Right ventricle myocardium inferior (tissue), 1 donor: ENCODE measurements at regions not wholly inside any gene's neighbourhood (a gene's known extent, or its start where the extent isn't known, plus 50 kb on each side); places are given as distances from the start of the nearest gene placed in this dataset.

Experiments used
- ATAC-seq: fragments of 200-7000 bp; cut with Tn5 transposase; one replicate; pipeline ENCODE4 v1.9.1; 2020; ENCODE audit warnings: mild to moderate bottlenecking, moderate library complexity
- DNase-seq: peaks from one replicate; pipeline ENCODE4 v3.0.0; 2021; ENCODE audit errors: missing footprints
- intact Hi-C: fragments of 100-400 bp; cut with DNase I; formaldehyde crosslinking; loops from one replicate; pipeline ENCODE4 v1.11.0; 2022
- donor health status: DM: no; HTN: yes; CAD: no; lungs with severe emphysema.

DNA sequence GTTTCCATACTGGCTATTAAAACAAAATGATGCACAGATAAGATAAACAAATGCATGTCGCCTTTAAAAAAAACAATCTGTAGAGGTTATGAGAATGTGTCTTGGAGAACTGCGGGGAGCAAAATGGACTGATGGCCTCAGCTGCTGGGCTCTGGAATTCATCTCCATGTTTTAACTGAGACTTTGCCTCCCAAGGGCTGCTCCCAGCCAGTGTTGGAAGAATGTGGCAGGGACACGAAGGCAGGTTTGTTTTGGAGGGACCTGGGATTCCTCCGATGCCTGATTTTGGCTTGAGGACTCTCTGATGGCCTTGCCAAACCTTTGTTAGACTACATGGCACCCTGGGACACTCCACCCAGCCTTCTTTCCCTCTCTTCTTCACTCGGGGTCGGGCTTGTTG, 83.5 kb upstream of the AP1S2 start:
- intact Hi-C loops = no loop called here
- DNase-seq = no peak
- no peak for ATAC-seq

DNA sequence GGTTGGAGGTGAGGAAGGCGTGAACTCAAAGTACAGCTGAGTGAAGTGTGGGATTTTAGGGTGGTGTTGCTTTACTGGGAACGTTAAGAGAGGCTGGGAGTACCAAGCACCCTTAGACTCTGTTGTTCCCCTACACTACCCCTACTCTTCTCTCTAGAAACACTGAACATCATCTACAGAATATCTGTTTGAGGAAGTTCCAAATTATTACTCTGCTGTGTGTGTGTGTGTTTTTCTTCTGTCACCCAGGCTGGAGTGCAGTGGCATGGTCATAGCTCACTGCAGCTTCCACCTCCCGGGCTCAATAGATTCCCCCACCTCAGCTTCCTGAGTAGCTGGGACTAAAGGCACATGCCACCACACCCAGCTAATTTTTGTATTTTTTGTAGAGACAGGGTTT, 76.7 kb upstream of the AP1S2 start:
- no peak for DNase-seq
- no peak for ATAC-seq
- intact Hi-C loops = no loop called here

GRCh38 chrX:15930585-15930984, 76.0 kb upstream of the AP1S2 start:
- DNase-seq = no peak
- intact Hi-C loops = no loop called here
- ATAC-seq = no peak

- ATAC-seq = no peak
- intact Hi-C loops = no loop called here
- no peak for DNase-seq
Measured at GRCh38 chrX:15929194-15929593, 74.6 kb upstream of the AP1S2 start.

DNA sequence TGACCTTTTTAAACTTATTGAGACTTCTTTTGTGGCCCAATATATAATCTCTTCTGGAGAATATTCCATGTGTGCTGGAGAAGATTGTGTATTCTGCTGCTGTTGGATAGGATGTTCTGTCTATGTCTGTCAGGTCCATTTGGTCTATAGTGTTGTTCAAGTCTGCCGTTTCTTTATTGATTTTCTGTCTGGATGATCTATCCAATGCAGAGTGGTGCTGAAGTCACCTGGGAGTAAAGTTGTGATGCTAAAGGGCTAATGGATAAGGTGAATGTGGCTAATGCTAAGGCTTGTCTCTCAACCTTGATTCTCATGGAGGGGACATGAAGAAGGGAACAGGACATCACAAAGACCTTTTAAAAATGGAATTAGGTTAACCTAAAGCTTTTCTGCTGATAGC, 72.0 kb upstream of the AP1S2 start:
- DNase-seq = no peak
- intact Hi-C loops = no loop called here
- no peak for ATAC-seq

DNA sequence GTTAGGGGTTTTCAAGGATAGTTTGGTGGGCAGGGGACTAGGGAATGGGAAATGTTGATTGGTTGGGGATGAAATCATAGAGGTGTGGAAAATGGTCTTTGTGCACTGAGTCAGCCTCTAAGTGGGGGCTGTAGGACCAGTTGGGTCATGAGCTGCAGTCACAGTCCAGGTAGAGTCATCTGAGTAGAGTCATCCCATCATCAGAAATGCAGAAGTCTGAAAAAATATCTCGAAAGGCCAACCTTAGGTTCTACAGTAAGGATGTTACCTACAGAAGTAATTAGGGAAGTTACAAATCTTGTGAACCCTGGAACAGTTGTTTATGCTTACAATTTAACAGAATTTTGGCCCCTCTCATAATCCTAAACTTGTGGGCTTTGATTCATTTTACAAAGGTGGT, 63.4 kb upstream of the AP1S2 start:
- ATAC-seq (no peak), DNase-seq (no peak)
- intact Hi-C loops = no loop called here

- intact Hi-C loops = no loop called here
- DNase-seq (no peak), ATAC-seq (no peak)
Measured at GRCh38 chrX:15916704-15917084, 62.1 kb upstream of the AP1S2 start.

DNA sequence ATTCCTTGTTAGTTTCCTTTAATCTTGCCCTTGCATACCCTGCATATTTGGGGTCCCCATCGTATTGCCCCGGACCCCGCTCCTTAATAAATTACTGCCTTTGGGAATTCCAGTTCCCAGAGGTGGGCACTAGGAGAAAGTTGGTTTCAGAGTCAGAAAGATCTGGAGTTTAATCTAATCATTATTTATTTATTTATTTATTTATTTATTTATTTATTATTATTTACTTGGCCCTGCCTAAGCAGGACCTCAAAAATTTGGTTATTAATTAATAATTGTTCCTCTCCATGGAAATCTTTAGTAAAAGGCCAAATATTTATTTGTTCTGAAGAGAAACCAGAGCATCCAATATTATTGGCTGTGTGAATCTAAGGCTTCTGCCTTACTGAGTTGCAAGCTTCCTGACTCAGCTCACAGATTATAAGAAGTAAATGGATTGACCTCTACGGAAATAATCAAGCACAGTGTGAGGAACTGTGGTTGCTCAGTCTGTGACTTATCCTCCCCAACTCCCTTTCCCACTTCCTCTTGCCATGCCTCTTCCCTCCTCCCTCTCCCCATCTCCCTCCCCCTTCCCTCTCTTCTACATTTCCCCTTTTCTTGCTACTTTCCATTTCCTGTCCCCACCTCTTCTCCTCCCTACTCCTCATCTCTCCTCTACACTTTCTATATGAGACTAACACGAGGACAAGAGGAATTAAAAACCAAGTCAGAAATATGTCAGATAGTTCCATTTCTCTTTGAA, 61.5 kb upstream of the AP1S2 start:
- DNase-seq (no peak), ATAC-seq (peak; percentile 50)
- intact Hi-C loops = no loop called here

GRCh38 chrX:15914486-15914885, 59.9 kb upstream of the AP1S2 start:
- intact Hi-C loops = no loop called here
- no peak for DNase-seq
- ATAC-seq = no peak

DNA sequence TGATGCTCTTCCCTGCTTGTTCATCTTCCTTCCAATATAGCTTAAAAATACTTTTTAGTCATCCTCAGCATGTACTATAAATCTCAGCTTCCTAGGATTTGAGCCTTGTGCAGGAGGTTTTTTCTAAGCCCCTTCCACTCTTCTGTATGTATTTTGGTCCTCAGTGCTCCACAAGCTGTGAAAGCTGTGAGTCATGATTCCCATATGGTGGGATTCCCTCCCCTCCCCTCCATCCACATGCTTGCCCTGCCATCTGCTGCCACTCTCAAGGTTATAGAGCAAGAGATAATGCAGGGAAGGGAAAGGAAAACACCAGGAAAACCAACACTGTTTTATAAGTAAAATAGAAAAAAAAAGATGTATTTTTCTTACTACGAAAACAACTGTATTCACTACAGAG, 58.5 kb upstream of the AP1S2 start:
- intact Hi-C loops = no loop called here
- no peak for DNase-seq
- ATAC-seq = no peak

- DNase-seq (no peak), ATAC-seq (peak; percentile 39)
- intact Hi-C loops = no loop called here
Measured at GRCh38 chrX:15911734-15912550, 57.3 kb upstream of the AP1S2 start.

- intact Hi-C loops = no loop called here
- ATAC-seq = no peak
Measured at GRCh38 chrX:15909605-15910004, 55.0 kb upstream of the AP1S2 start.

GRCh38 chrX:15908603-15909290, 54.1 kb upstream of the AP1S2 start:
- intact Hi-C loops = no loop called here
- DNase-seq (no peak), ATAC-seq (no peak)

More at GRCh38 chrX:15909605-15910004, 55.0 kb upstream of the AP1S2 start:
- no peak for DNase-seq

DNA sequence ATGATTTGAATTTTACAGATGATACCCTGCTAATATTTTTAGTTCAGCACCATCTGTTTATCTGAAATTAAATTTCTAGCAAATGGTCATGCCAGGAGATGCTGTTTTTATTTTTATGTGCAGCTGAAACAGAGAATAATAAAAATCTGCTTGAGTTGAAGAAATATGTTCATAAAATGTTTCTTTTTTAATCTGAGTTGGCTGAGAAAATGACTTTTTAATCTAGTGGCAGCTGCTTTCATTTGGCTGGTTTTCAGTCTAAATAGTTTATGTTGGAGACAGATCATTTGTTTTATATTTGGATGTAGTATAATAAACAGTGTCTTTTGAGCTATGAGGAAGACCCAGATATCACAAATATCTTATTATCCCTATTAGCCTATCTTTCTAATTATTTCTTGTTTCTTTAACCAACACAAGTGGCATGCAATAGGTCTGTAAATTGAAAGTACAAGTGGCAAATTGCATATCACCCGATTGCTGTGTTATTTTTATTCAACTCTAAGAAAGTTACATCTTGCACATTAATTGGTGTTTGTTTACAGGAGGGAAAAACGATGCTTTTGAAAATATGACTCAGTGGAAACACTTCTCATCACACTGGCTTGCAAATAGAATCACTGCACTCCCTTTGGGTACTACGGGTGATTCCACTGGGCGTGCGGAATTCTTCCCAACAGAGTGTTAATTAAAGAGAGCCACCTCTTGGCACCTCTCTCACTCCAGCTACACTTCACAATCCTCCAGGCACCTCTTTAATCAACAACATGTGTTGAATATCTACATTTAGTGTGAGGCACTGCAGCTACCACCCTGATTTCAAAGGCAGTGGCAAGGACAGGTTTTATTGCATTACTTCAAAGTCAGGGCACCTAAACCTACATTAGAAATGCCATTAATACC, 51.7 kb upstream of the AP1S2 start:
- intact Hi-C loops = no loop called here
- no peak for DNase-seq
- ATAC-seq = peak; percentile 57
